GM06990 (cell line): ENCODE measurements at regions not wholly inside any gene's neighbourhood (a gene's known extent, or its start where the extent isn't known, plus 50 kb on each side); places are given as distances from the start of the nearest gene placed in this dataset.
"Not testable (repeated sequence)": the region's sequence is repeated elsewhere in the genome, so short reads cannot be mapped to it uniquely, and the experiment has no call there.

Source experiments
- DNase-seq: peaks from one replicate; pipeline ENCODE4 v3.0.0-alpha.2; 2011; ENCODE audit not compliant: insufficient read length; ENCODE audit errors: extremely low read depth
- H3K27me3 ChIP-seq: replicated peaks from 2 replicates; pipeline ENCODE4 v1.6.0; 2011; ENCODE audit warnings: low read length; ENCODE audit not compliant: control insufficient read depth, insufficient read depth
- H3K36me3 ChIP-seq: 2 replicates; pipeline ENCODE4 v1.5.1; 2011; ENCODE audit warnings: low read length; ENCODE audit not compliant: control insufficient read depth, insufficient read depth
- H3K4me3 ChIP-seq: replicated peaks from 2 replicates; pipeline ENCODE4 v1.5.1; 2011; ENCODE audit warnings: low read depth, mild to moderate bottlenecking, control low read depth, low read length
- TF ChIP-seq, protein P1 (sequence below): IDR thresholded peaks from 2 replicates; pipeline ENCODE4 v1.5.1; 2011; ENCODE audit warnings: low read length, control low read depth, mild to moderate bottlenecking, inconsistent platforms; ENCODE audit not compliant: insufficient read depth, poor library complexity, severe bottlenecking

DNA sequence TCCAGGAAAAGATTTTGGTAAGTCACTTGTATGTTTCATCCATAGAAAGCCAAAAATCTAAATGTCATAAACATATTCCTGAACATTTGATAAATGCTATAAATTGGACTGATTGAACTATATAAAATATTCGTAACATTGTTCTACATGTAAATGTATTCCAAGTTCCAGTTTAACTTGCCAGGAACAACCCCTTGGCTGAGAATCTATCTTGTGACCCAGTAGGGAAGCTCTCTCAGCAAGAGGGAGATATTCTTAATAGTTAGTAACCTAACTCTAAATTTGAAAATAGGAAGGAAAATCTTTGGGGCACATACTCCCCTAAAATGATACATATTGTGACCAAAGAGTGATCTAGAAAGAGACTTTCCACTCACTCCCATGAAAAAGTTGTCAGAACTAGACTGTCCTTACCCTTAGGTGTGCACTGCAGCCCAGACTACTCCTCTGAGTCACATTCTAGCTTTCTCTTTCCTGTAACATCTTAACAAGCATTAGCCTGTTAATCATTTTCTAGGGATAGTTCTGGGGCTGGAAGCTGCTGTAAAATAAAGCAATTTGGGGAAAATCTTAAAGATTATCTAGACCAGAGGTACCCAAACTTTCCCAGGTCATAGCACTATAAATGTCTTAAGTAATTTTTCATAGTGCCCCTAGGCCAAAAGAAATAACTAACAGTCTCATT lies 73.7 kb upstream of the SKAP2 start:
- Histone ChIP-seq H3K27me3 (no peaks in the 10 kb centered on the region), H3K4me3 (no peak overlapping the region), H3K36me3 (no peaks in the 10 kb centered on the region)
- TF ChIP-seq, protein P1, sequence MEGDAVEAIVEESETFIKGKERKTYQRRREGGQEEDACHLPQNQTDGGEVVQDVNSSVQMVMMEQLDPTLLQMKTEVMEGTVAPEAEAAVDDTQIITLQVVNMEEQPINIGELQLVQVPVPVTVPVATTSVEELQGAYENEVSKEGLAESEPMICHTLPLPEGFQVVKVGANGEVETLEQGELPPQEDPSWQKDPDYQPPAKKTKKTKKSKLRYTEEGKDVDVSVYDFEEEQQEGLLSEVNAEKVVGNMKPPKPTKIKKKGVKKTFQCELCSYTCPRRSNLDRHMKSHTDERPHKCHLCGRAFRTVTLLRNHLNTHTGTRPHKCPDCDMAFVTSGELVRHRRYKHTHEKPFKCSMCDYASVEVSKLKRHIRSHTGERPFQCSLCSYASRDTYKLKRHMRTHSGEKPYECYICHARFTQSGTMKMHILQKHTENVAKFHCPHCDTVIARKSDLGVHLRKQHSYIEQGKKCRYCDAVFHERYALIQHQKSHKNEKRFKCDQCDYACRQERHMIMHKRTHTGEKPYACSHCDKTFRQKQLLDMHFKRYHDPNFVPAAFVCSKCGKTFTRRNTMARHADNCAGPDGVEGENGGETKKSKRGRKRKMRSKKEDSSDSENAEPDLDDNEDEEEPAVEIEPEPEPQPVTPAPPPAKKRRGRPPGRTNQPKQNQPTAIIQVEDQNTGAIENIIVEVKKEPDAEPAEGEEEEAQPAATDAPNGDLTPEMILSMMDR = no peak
- no peak for DNase-seq

DNA sequence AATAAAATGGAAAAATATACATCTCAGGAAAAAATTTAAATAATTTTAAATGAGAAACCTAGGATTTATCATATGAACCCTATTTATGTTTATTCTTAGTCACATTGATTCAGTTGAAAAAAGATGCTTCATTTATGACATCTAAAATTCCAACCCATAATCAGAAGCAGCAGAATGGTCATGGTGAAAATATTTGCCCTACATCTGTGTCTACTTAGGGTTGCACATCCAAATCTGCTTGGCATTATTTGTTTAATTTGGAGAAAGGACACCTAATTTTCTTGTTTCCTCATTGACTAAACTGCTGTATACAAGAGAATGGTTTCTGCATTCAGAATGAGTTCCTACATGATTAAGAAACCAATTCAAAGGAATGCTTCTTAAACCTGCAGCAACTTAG lies 72.9 kb upstream of the SKAP2 start:
- Histone ChIP-seq H3K27me3 (no peaks in the 10 kb centered on the region), H3K4me3 (no peak overlapping the region), H3K36me3 (no peaks in the 10 kb centered on the region)
- TF ChIP-seq, protein P1 = no peak
- no peak for DNase-seq

GRCh38 chr7:26932616-26933015 lies 68.2 kb upstream of the SKAP2 start:
- H3K4me3 ChIP-seq, H3K36me3 ChIP-seq, DNase-seq, H3K27me3 ChIP-seq: not testable (repeated sequence)

DNA sequence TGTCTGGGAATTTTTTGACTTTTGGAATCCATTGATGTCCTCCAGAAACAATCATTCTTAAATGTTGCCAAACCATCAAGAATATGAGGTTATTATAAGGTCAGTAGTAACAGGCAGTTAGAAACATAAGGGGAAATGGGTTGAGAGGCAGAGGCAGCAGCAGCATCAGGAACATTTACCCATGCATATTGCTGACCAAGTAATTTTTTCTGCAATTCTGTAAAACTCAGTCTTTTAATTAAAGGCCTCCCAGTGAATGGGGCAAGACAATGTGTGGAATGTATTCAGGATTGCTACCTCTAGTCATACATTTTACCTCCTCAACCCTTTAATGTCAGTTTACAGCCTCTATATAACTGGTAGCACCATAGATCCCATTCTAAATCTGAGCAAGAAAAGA lies 66.5 kb upstream of the SKAP2 start:
- DNase-seq = no peak
- TF ChIP-seq, protein P1 = no peak
- no peaks in the 10 kb centered on the region for H3K27me3 ChIP-seq
- H3K36me3 ChIP-seq = no peaks in the 10 kb centered on the region
- no peak overlapping the region for H3K4me3 ChIP-seq

DNA sequence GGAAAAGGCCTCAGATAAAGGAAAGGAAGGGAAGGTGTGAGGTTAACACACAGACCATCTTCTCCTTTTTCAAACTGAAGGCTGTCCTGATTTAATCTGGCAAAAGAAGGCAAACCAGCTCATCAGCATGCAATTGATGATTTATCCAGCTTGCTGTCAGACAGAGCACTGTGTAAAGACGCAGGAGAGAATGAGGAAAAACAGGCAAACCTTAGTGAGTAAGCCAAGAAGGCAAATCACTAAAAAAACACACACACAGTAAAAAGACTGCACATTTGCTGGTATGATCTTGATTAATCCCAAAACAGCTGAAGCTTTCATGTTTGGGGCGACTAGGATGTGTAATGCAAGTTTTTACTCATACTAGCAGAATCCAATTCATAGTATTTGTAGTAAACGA lies 65.8 kb upstream of the SKAP2 start:
- Histone ChIP-seq H3K36me3 (no peaks in the 10 kb centered on the region), H3K27me3 (no peaks in the 10 kb centered on the region), H3K4me3 (no peak overlapping the region)
- no peak for DNase-seq
- TF ChIP-seq, protein P1 = no peak

- no peaks in the 10 kb centered on the region for H3K27me3 ChIP-seq
- no peak for DNase-seq
- TF ChIP-seq, protein P1 = no peak
- H3K4me3 ChIP-seq = no peak overlapping the region
- no peaks in the 10 kb centered on the region for H3K36me3 ChIP-seq
Observed at GRCh38 chr7:26928703-26929347, 64.4 kb upstream of the SKAP2 start.
